WTC11 (cell line): ENCODE measurements at regions not wholly inside any gene's neighbourhood (a gene's known extent, or its start where the extent isn't known, plus 50 kb on each side); places are given as distances from the start of the nearest gene placed in this dataset.
A peak's percentile ranks its signal among the peaks of the same experiment; 100 is the strongest.

Experiments
- ATAC-seq: fragments of 200-7000 bp; cut with Tn5 transposase; 2 replicates; pipeline ENCODE4 v1.10.0; 2021; ENCODE audit warnings: mild to moderate bottlenecking, moderate library complexity
- CTCF ChIA-PET: fragments of 300-600 bp; sonication (Branson Sonifier 250); formaldehyde crosslinking; loops from one replicate; lab custom pipeline; 2021; ENCODE audit warnings: antibody characterized with exemption; lab: Charles Lee
- POLR2A ChIA-PET: fragments of 350-600 bp; sonication (Branson Sonifier 250); formaldehyde crosslinking; loops from one replicate; lab custom pipeline; 2021; ENCODE audit warnings: antibody characterized with exemption; lab: Charles Lee
- DNase-seq: peaks from one replicate; pipeline ENCODE4 v3.0.0; 2021; ENCODE audit warnings: low spot score
- H3K27ac Mint-ChIP-seq: 2 replicates; pipeline ENCODE4 v1.8.0; 2021; ENCODE audit warnings: mixed read lengths
- H3K27me3 Mint-ChIP-seq: 2 replicates; pipeline ENCODE4 v1.8.0; 2021; ENCODE audit warnings: low read depth, mild to moderate bottlenecking, moderate library complexity, mixed read lengths
- H3K36me3 Mint-ChIP-seq: 2 replicates; pipeline ENCODE4 v1.8.0; 2021; ENCODE audit warnings: mixed read lengths
- H3K4me1 Mint-ChIP-seq: 2 replicates; pipeline ENCODE4 v1.8.0; 2022; ENCODE audit warnings: mixed read lengths
- H3K4me3 Mint-ChIP-seq: 2 replicates; pipeline ENCODE4 v1.8.0; 2021; ENCODE audit warnings: mild to moderate bottlenecking, moderate library complexity, mixed read lengths
- H3K9me3 Mint-ChIP-seq: 2 replicates; pipeline ENCODE4 v1.8.0; 2021; ENCODE audit warnings: mixed read lengths
- ATF2 ChIP-seq: sonication (generic); formaldehyde crosslinking; IDR thresholded peaks from 2 replicates; pipeline ENCODE4 v1.8.1; 2022; ENCODE audit warnings: low read depth, missing genetic modification reagents, borderline replicate concordance
- ATF6 ChIP-seq: sonication (generic); formaldehyde crosslinking; IDR thresholded peaks from 2 replicates; pipeline ENCODE4 v1.8.1; 2023; ENCODE audit warnings: mild to moderate bottlenecking, missing genetic modification reagents
- CBFB ChIP-seq: sonication (generic); formaldehyde crosslinking; IDR thresholded peaks from 2 replicates; pipeline ENCODE4 v1.8.1; 2022; ENCODE audit warnings: mild to moderate bottlenecking, low read depth, missing genetic modification reagents
- FOXP1 ChIP-seq: sonication (generic); formaldehyde crosslinking; IDR thresholded peaks from 2 replicates; pipeline ENCODE4 v1.8.0; 2022; ENCODE audit warnings: missing genetic modification reagents, mild to moderate bottlenecking, moderate library complexity, borderline replicate concordance
- GABPB1 ChIP-seq: sonication (generic); formaldehyde crosslinking; IDR thresholded peaks from 2 replicates; pipeline ENCODE4 v1.8.1; 2023; ENCODE audit warnings: mild to moderate bottlenecking, missing genetic modification reagents
- MLX ChIP-seq: sonication (generic); formaldehyde crosslinking; IDR thresholded peaks from 2 replicates; pipeline ENCODE4 v1.8.1; 2023; ENCODE audit warnings: mild to moderate bottlenecking, missing genetic modification reagents, moderate library complexity
- MYBL2 ChIP-seq: sonication (generic); formaldehyde crosslinking; IDR thresholded peaks from 2 replicates; pipeline ENCODE4 v1.8.1; 2023; ENCODE audit warnings: mild to moderate bottlenecking, moderate library complexity, missing genetic modification reagents
- NR1H2 ChIP-seq: sonication (generic); formaldehyde crosslinking; IDR thresholded peaks from 2 replicates; pipeline ENCODE4 v1.9.0; 2021; ENCODE audit warnings: mild to moderate bottlenecking, moderate library complexity, missing genetic modification reagents
- OVOL2 ChIP-seq: fragments of 250-450 bp; sonication (Bioruptor Pico); IDR thresholded peaks from 2 replicates; pipeline ENCODE4 v1.9.0; 2021; ENCODE audit warnings: mild to moderate bottlenecking, borderline replicate concordance
- ZMAT4 ChIP-seq: fragments of 250-450 bp; sonication (Bioruptor Pico); IDR thresholded peaks from 2 replicates; pipeline ENCODE4 v1.9.0; 2021; ENCODE audit warnings: mild to moderate bottlenecking
- ZNF396 ChIP-seq: fragments of 250-450 bp; sonication (Bioruptor Pico); IDR thresholded peaks from 2 replicates; pipeline ENCODE4 v1.8.0; 2021; ENCODE audit warnings: mild to moderate bottlenecking, moderate library complexity, borderline replicate concordance
- ZNF425 ChIP-seq: fragments of 250-450 bp; sonication (Bioruptor Pico); conservative IDR thresholded peaks from 2 replicates; pipeline ENCODE4 v1.9.0; 2021; ENCODE audit warnings: mild to moderate bottlenecking
- ZNF671 ChIP-seq: fragments of 250-450 bp; sonication (Bioruptor Pico); IDR thresholded peaks from 2 replicates; pipeline ENCODE4 v1.8.0; 2021; ENCODE audit warnings: mild to moderate bottlenecking

- TF ChIP-seq ZNF396 (CRISPR knock-in tag) (no peak), ATF2 (CRISPR knock-in tag) (no peak), ZNF425 (no peak), MLX (CRISPR knock-in tag) (no peak), MYBL2 (CRISPR knock-in tag) (no peak), ZNF671 (CRISPR knock-in tag) (no peak), ZMAT4 (no peak)
These were observed 164.9 kb upstream of the RNF32 start (continued) for GRCh38 chr7:156475666-156476065.

GRCh38 chr7:156475179-156475578, 165.4 kb upstream of the RNF32 start:
- Mint-ChIP-seq H3K27ac (no peak overlapping the region), H3K4me3 (no peak overlapping the region), H3K36me3 (no peaks in the 10 kb centered on the region), H3K27me3 (no peaks in the 10 kb centered on the region; the same call in 1 of the 2 replicates), H3K9me3 (peaks cover 13% of the 10 kb centered on the region), H3K4me1 (peaks cover 7% of the 10 kb centered on the region; the same call in 1 of the 2 replicates)
- POLR2A ChIA-PET, result no interaction called here
- CTCF ChIA-PET, result no interaction called here
- TF ChIP-seq CBFB (CRISPR knock-in tag) (no peak), FOXP1 (no peak), NR1H2 (CRISPR knock-in tag) (no peak), ZNF396 (CRISPR knock-in tag) (no peak), ATF6 (no peak)
- ATAC-seq, result no peak
- DNase-seq, result no peak

GRCh38 chr7:156474241-156474743, 166.3 kb upstream of the RNF32 start:
- CTCF ChIA-PET, result no interaction called here
- Mint-ChIP-seq H3K27ac (no peak overlapping the region), H3K27me3 (no peaks in the 10 kb centered on the region; the same call in 1 of the 2 replicates), H3K9me3 (peaks cover 13% of the 10 kb centered on the region), H3K4me1 (peaks cover 11% of the 10 kb centered on the region; the same call in 1 of the 2 replicates), H3K4me3 (no peak overlapping the region), H3K36me3 (no peaks in the 10 kb centered on the region)
- TF ChIP-seq GABPB1 (CRISPR knock-in tag) (peak; percentile 63), OVOL2 (CRISPR knock-in tag) (no peak)
- DNase-seq (no peak), ATAC-seq (no peak)
- POLR2A ChIA-PET, result no interaction called here
